Activated CD8-positive, alpha-beta memory T cell treated with anti-CD3 and anti-CD28 coated beads, Interleukin-2, amount 50 U/mL, for 24 hours (primary cell): ENCODE measurements at regions not wholly inside any gene's neighbourhood (a gene's known extent, or its start where the extent isn't known, plus 50 kb on each side); places are given as distances from the start of the nearest gene placed in this dataset.
"Not testable (repeated sequence)": the region's sequence is repeated elsewhere in the genome, so short reads cannot be mapped to it uniquely, and the experiment has no call there.

Source experiments
- DNase-seq: peaks from one replicate; pipeline ENCODE4 v3.0.0-alpha.2; 2020; ENCODE audit errors: extremely low read depth

DNA sequence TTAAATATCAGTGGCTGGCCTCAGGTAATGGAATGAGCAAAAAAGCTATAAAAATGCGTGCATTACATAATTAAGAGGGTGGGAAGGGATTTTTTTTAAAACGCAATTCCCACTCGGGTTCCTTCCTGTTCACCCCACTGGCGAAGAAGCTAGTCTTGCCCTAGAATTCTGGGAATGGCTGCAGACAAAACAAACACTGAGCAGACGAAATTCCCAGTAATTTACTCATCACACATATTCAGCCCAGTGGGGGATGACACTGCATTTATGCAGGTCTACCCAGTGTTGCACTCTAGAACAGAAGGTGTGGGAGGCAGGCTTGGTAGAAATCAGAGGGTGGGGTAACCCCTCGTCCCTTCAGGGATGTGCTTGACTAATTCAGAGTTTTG lies 2695.0 kb upstream of the DEFB115 start:
- no peak for DNase-seq

GRCh38 chr20:28562899-28563521 lies 2694.5 kb upstream of the DEFB115 start:
- DNase-seq = not testable (repeated sequence)

DNA sequence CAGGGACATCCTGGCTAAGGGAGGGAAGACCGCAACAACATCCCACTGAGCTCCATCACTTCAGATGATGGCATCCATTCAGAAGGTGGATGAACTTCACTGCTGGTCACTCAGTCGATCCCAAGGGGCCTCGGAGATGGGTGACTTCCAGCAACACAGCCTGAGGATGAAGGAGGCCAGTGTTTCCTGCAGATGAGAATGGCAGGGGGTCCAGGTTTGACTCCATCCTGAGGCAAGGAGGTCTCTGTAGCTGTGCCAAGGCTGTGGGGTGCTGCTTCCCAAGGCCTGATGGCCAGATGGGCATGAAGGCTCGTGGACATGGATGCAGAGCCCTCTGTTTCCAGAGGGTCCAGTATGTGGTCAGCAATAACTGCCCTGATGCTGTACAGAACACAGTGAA lies 2693.4 kb upstream of the DEFB115 start:
- DNase-seq = not testable (repeated sequence)

GRCh38 chr20:28564688-28565463 lies 2692.6 kb upstream of the DEFB115 start:
- not testable (repeated sequence) for DNase-seq

DNA sequence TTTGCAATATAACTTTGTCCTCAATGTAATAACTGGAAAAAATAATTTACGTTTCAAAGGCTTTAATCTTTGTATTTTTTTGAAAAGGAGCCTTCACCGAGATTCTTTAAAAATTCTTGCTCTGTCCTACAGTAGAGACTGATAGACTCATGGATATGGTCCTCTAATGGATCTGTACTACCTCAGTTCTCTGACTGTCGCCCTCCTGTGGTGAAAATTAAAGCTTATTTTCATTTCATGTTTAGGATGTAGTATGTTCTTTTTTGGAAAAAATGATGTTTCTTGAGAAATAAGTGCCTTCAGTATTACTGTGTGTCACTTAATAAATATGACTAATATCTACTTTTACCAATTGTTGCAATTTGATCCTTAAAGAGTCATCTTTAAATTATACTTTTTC lies 2681.5 kb upstream of the DEFB115 start:
- not testable (repeated sequence) for DNase-seq

DNA sequence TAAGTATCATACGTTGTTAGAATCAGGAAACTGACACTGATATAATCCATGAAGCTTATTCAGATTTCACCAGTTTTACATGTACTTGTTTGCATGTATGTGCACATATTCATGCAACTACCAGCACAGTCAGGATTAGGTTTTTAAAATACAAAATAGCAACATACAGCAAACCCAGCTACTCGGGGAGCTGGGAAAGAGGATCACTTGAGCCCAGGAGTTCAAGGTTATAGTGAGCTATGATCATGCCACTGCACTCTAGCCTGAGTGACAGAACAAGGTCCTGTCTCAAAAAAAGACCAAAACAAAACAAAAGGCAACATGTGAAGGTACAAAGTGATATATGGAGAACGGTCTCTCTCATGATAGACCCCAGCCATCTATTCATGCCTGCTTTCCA lies 2665.8 kb upstream of the DEFB115 start:
- not testable (repeated sequence) for DNase-seq

DNA sequence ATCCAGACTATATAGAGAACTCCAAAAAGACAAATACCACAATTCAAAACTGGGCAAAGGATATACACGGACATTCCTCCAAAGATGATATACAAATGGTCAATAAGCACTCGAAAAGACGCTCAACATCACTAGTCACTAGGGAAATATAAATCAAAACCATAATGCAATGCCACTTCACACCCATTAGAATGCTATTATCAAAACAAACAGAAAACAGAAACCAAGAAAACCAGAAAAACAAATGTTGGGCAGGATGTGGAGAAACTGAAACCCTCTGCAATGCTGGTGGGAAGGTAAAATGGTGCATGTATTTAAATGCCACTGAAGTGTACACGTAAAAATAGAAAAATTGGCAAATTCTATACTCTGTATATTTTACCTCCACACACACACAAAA lies 2664.1 kb upstream of the DEFB115 start:
- DNase-seq = not testable (repeated sequence)

- DNase-seq = not testable (repeated sequence)
These were observed 2663.0 kb upstream of the DEFB115 start for GRCh38 chr20:28594476-28594875.

GRCh38 chr20:28602006-28602402 lies 2655.5 kb upstream of the DEFB115 start:
- DNase-seq = not testable (repeated sequence)

DNA sequence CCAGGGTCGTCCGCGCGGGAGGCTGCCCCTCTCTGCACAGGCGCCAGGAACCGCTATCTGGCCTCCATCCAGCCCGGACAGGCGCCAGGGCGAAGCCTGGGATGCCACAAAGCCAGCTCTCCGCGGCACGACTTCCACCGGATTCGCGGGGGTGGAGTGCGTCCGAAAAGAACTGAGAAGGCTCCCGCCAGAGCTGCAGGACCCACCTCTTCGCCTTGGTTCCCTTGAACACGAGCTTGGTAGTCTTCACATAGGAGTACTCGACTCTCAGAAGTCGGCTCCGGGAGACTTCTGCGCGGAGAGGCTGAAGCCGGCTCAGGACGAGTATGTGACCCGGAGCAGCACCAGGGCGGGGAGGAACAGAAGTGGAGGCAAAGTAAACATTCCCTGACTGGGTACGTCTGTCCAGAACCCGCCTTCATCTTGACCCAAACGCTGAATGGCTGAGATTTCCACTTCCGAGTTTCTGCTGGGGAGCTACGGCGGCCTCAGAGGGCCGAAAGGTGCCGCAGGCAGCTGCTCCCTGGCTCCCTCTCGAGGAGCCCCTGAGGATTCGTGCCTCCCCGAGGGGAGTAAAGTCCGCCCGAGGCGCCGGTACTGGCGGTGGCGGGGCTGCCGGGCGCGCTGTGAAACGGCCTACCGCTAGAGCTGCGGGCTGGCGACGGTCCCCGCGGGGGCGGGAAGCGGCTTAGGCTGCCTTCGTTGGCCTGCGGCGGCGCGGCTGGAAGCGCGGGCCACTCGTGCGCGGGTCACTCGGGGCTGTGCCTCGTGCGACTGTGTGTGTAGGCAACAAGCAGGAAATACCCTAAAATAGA lies 2654.9 kb upstream of the DEFB115 start:
- peak; percentile 47 for DNase-seq

GRCh38 chr20:28603218-28603577 lies 2654.3 kb upstream of the DEFB115 start:
- DNase-seq = not testable (repeated sequence)

DNA sequence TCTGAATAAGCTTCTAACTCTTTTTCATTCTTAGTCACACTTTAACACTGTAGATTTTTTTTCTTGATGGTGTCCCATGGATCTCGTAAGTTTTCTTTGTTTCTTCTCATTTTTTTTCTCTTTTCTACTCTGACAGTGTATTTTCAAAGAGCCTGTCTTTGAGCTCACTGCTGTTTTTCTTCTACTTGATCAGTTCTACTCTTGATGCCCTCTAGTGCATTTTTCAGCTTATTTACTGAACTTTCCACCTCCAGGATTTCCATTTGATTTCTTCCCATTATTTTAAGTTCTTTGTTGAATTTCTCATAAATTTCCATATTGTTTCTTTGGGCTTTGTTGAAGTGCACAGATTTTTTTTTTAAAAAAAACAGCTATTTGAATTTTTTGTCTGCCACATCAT lies 2641.1 kb upstream of the DEFB115 start:
- DNase-seq = no peak

GRCh38 chr20:28619956-28620651 lies 2637.4 kb upstream of the DEFB115 start:
- DNase-seq = not testable (repeated sequence)

DNA sequence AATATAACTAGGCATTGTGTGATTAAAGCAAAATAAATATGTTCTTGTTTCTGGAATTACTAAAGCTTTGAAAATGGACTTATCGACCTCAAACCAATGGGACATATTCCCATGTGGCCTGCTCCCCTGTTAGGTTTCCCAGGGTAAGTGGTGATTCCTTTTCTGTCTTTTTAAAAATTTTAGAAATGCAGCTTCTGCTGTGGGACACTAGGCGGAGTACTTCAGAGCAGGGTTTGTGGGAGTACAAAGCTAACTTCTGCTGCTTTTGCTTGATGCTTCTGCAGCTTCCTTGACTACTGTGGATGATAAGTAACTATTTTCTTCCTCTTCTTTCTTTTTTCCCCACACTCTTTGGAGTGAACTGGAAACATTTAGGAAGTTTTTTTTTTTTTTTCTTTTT lies 2632.4 kb upstream of the DEFB115 start:
- DNase-seq = not testable (repeated sequence)

GRCh38 chr20:28640831-28641230 lies 2616.6 kb upstream of the DEFB115 start:
- DNase-seq = not testable (repeated sequence)
